ENCODE measurements at regions not wholly inside any gene's neighbourhood (a gene's known extent, or its start where the extent isn't known, plus 50 kb on each side); places are given as distances from the start of the nearest gene placed in this dataset.

GRCh38 chr4:149897783-149898182 lies 82.1 kb upstream of the IQCM start:
- Mint-ChIP-seq H3K4me1 (no peaks in the 10 kb centered on the region), H3K27ac (no peak overlapping the region), H3K4me3 (no peak overlapping the region), H3K9me3 (no peaks in the 10 kb centered on the region), H3K36me3 (ENCODE audit: low read depth) (no peaks in the 10 kb centered on the region), H3K27me3 (ENCODE audit: low read depth) (peaks cover 4% of the 10 kb centered on the region)
- peak; percentile 60 to 67 (median 62) for TF ChIP-seq CTCF (IDR thresholded peaks at IDR 0.05; ENCODE audit: unreplicated experiment in 3 of 3)

DNA sequence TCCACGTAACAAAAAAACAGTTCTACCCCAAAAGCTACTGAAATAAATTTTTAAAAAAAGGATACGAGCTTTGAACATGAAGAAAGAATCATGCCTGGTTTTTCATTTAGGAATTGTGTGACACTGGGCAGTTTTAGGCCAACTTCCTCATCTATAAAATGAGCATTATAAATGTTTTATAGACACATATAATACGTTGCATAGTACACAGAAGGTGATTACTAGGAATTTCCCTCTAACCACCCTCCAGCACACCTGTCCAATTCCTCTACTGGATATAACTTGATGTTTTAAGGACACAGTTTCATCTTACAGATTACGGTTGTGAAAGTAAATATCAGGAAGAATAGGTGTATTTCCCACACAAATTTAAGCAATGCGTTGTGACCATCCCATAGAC lies 85.5 kb upstream of the IQCM start:
- Mint-ChIP-seq H3K9me3 (no peaks in the 10 kb centered on the region), H3K4me3 (no peak overlapping the region), H3K4me1 (no peaks in the 10 kb centered on the region), H3K27ac (no peak overlapping the region), H3K27me3 (ENCODE audit: low read depth) (peaks cover 4% of the 10 kb centered on the region), H3K36me3 (ENCODE audit: low read depth) (no peaks in the 10 kb centered on the region)
- no peak for TF ChIP-seq CTCF (IDR thresholded peaks at IDR 0.05; ENCODE audit: unreplicated experiment in 3 of 3)

DNA sequence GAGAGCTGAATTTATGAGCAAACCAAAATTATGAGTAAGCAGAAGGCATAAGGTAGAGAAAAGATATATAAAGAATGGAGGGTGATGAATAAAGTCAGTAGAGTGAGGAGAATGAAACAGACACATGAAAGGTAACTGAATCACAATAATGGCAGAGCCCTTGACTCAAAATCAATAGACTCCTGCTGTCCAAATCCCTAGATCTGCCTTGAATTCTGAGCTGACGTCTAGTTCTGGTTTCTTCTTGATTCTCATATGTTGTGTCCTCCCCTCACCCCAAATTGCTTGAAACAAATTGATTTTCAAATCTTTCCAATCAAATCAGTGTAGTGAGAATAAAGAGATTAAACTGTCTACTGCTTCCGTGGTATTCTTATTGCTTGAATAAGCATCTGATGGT lies 86.6 kb upstream of the IQCM start:
- Mint-ChIP-seq H3K4me1 (no peaks in the 10 kb centered on the region), H3K9me3 (no peaks in the 10 kb centered on the region), H3K4me3 (no peak overlapping the region), H3K27me3 (ENCODE audit: low read depth) (peaks cover 4% of the 10 kb centered on the region), H3K27ac (no peak overlapping the region), H3K36me3 (ENCODE audit: low read depth) (no peaks in the 10 kb centered on the region)
- TF ChIP-seq CTCF (IDR thresholded peaks at IDR 0.05; ENCODE audit: unreplicated experiment in 3 of 3), result no peak

GRCh38 chr4:149910177-149910576 lies 94.5 kb upstream of the IQCM start:
- no peak overlapping the region for H3K4me3 Mint-ChIP-seq
- H3K9me3 Mint-ChIP-seq, result no peaks in the 10 kb centered on the region
- H3K36me3 Mint-ChIP-seq (ENCODE audit: low read depth), result no peaks in the 10 kb centered on the region
- peak overlapping the region in 1 of 3 experiments; percentile 37 for H3K27ac Mint-ChIP-seq
- peaks cover 36% of the 10 kb centered on the region for H3K4me1 Mint-ChIP-seq
- TF ChIP-seq CTCF (IDR thresholded peaks at IDR 0.05; ENCODE audit: unreplicated experiment in 3 of 3), result no peak
- no peaks in the 10 kb centered on the region for H3K27me3 Mint-ChIP-seq (ENCODE audit: low read depth)

GRCh38 chr4:149910604-149911350 lies 95.1 kb upstream of the IQCM start:
- Mint-ChIP-seq H3K4me3 (no peak overlapping the region), H3K27me3 (ENCODE audit: low read depth) (no peaks in the 10 kb centered on the region), H3K9me3 (no peaks in the 10 kb centered on the region), H3K4me1 (peaks cover 36% of the 10 kb centered on the region), H3K27ac (peak overlapping the region in 1 of 3 experiments; percentile 37), H3K36me3 (ENCODE audit: low read depth) (no peaks in the 10 kb centered on the region)
- no peak for TF ChIP-seq CTCF (IDR thresholded peaks at IDR 0.05; ENCODE audit: unreplicated experiment in 3 of 3)

GRCh38 chr4:149911354-149911753 lies 95.7 kb upstream of the IQCM start:
- Mint-ChIP-seq H3K27me3 (ENCODE audit: low read depth) (no peaks in the 10 kb centered on the region), H3K4me3 (no peak overlapping the region), H3K36me3 (ENCODE audit: low read depth) (no peaks in the 10 kb centered on the region), H3K9me3 (no peaks in the 10 kb centered on the region), H3K27ac (peak overlapping the region in 1 of 3 experiments; percentile 37), H3K4me1 (peaks cover 36% of the 10 kb centered on the region)
- TF ChIP-seq CTCF (IDR thresholded peaks at IDR 0.05; ENCODE audit: unreplicated experiment in 3 of 3), result no peak

Measured in nephron (organoid).